HFF-Myc (cell line): ENCODE measurements at regions not wholly inside any gene's neighbourhood (a gene's known extent, or its start where the extent isn't known, plus 50 kb on each side); places are given as distances from the start of the nearest gene placed in this dataset.
"Not testable (repeated sequence)": the region's sequence is repeated elsewhere in the genome, so short reads cannot be mapped to it uniquely, and the experiment has no call there.

Experiments
- DNase-seq: peaks from one replicate; pipeline ENCODE4 v3.0.0-alpha.2; 2011; ENCODE audit warnings: low read depth; ENCODE audit errors: extremely low read depth
- H3K4me3 ChIP-seq: replicated peaks from 2 replicates; pipeline ENCODE4 v1.5.1; 2011; ENCODE audit warnings: low read depth, mild to moderate bottlenecking, control low read depth, low read length
- TF ChIP-seq, protein P1 (sequence below): IDR thresholded peaks from 2 replicates; pipeline ENCODE4 v1.5.1; 2012; ENCODE audit warnings: mild to moderate bottlenecking, low read depth, low read length, control low read depth; ENCODE audit errors: missing control alignments

DNA sequence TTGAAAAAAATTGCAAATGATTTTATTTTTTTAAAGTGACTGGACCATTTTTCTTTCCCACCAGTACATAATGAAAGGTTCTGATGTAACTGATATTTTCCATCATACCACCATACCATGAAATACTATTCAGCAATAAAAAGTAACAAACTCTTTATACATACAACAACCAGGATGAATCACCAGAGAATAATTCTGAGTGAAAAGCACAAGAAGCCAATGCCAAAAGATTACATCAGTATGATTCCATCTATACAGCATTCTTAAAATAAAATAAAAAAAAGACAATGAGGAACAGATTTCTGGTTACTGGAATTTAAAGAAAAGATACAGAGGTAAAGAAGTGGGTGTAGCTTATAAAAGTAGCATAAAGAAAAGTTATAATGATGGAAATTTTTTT is 423.7 kb upstream of the ST8SIA4 start:
- DNase-seq, result no peak
- H3K4me3 ChIP-seq, result no peak overlapping the region
- TF ChIP-seq, protein P1, sequence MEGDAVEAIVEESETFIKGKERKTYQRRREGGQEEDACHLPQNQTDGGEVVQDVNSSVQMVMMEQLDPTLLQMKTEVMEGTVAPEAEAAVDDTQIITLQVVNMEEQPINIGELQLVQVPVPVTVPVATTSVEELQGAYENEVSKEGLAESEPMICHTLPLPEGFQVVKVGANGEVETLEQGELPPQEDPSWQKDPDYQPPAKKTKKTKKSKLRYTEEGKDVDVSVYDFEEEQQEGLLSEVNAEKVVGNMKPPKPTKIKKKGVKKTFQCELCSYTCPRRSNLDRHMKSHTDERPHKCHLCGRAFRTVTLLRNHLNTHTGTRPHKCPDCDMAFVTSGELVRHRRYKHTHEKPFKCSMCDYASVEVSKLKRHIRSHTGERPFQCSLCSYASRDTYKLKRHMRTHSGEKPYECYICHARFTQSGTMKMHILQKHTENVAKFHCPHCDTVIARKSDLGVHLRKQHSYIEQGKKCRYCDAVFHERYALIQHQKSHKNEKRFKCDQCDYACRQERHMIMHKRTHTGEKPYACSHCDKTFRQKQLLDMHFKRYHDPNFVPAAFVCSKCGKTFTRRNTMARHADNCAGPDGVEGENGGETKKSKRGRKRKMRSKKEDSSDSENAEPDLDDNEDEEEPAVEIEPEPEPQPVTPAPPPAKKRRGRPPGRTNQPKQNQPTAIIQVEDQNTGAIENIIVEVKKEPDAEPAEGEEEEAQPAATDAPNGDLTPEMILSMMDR, result no peak

DNA sequence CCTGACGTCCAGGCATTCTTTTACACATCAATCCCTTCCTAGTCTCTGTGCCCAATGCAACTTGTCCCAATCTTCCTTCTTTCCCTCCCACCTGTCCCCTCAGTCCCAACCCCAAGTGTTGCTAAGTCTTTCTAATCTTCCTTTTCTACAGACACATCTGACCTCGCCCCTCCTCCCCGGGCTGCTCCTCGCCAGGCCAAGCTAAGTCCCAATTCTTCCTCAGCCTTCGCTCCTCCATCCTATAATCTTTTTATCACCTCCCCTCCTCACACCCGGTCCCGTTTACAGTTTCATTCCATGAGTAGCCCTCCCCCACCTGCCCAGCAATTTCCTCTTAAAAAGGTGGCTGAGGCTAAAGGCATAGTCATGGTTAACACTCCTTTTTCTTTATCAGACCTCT is 413.3 kb upstream of the ST8SIA4 start:
- DNase-seq, H3K4me3 ChIP-seq: not testable (repeated sequence)

DNA sequence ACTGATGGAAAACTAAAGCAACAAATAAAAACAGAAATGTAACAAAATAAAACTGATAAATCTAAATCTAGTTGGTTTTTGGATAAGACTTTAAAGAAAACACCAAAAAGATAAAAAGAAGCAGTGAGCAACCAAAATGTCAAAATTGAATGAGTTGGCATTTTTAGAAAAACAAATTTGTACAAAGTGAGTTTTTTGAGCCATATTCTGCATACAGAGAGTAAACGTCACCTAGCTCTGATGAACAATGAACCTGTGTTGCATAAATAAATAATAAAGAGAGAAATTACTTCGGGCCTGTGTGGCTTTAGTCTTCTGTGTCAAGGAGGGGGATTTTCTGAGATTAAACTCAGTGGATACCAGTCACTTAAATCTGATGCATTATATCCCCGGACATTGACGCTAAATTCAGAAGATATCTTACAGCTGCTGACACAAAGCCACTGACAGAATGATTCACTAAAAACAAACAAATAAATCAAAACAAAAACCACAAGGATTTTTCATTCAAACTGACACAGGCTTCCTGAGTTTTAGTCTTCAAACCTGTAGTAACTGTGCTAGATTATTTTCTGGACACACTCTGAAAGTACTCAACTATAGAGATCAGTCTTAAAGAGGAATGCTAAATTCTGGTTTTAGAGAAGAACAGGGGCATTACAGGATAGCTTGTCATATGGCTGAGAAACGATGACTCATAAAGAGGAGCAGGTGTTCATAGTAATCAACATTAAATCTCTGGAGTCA is 403.5 kb upstream of the ST8SIA4 start:
- H3K4me3 ChIP-seq, result no peak overlapping the region
- TF ChIP-seq, protein P1, result no peak
- DNase-seq, result no peak

DNA sequence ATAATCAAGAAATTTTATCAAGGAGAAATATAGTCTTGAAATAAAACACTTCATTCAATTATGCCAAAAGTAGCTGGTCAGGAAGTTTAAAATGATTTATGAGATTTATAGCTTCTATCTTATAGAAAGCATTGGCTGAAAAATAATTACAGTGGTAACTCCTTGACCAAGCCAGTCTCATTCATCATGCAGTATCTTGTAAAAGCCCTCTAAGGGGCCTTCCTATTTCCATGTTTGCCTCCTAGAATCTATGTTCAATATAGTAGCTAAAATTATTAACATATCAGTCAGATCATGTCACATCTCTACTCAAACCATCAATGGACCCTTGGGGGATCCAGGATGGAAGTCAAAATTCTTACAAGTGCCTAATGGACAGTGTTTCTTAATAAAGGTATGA is 393.4 kb upstream of the ST8SIA4 start:
- H3K4me3 ChIP-seq, result no peak overlapping the region
- TF ChIP-seq, protein P1, result no peak
- no peak for DNase-seq

DNA sequence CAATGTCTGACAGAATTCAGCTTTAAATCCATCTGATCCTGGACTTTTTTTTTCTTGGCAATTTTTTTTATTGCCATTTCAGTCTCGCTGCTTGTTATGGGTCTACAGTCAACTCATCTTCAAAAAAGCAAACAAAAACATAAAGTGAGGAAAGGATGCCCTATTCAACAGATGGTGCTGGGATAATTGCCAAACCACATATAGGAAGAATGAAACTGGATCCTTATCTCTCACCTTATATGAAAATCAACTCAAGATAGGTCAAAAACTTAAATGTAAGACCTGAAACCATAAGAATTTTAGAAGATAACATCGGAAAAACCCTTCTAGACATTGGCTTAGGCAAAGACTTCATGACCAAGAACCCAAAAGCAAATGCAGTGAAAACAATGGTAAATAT is 389.1 kb upstream of the ST8SIA4 start:
- DNase-seq, result no peak

DNA sequence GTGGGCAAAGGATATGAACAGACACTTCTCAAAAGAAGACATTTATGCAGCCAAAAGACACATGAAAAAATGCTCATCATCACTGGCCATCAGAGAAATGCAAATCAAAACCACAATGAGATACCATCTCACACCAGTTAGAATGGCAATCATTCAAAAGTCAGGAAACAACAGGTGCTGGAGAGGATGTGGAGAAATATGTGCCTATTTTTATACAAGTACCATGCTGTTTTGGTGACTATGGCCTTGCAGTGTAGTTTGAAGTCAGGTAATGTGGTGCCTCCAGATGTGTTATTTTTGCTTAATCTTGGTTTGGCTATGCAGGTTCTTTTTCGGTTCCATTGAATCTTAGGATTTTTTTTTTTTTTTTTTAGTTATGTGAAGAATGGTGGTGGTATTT is 387.7 kb upstream of the ST8SIA4 start:
- DNase-seq, result not testable (repeated sequence)

More for the DNA sequence above, 389.1 kb upstream of the ST8SIA4 start:
- TF ChIP-seq, protein P1, result no peak
- H3K4me3 ChIP-seq, result no peak overlapping the region

DNA sequence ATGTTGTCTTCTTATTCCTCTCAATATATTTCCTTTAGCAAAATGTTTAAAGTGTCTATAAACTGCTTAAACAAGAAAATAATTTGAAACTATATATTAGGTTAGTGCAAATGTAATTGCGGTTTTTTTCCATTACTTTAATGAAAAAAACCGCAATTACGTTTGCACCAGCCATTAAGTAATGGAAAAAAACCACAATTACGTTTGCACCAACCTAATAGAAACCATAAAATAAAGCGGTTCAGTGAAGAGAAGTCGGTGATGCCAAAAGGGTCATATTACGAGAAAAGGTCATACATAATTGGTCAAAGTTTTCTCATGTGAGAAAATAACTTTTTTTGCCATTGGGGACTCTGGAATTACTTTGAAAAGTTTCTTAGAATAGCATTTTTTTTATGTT is 385.6 kb upstream of the ST8SIA4 start:
- TF ChIP-seq, protein P1, result no peak
- DNase-seq, result no peak
- H3K4me3 ChIP-seq, result no peak overlapping the region

More for the DNA sequence above, 387.7 kb upstream of the ST8SIA4 start:
- not testable (repeated sequence) for H3K4me3 ChIP-seq

DNA sequence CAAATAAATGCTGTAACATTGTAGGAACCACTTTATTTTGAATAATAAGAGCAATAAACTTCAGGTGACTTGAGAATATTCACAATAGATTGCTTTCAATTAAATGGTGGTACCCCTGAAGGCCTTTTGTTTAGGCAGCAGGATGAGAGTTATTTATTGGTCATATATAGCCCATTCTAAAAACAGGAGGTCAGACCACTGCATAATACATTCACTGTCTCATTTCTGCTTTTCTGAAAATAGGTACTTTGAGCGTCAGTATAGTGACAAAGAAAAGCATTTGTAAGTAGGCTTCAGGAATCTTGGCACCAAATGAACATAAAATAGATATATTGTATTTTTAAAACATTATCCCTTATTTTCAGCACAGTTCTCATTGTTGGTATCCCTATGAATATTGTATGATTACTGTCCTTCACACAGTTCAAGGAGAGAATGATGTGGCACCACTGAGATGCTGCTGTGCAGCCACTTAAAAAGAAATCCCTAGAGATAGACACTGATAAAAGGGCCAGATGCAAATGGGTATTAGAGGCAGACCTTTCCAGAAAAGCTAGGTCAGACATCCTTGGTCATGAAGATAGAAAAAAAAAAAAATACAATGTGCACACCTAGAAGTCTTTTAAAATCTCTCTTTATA is 381.8 kb upstream of the ST8SIA4 start:
- TF ChIP-seq, protein P1, result no peak
- DNase-seq, result no peak

DNA sequence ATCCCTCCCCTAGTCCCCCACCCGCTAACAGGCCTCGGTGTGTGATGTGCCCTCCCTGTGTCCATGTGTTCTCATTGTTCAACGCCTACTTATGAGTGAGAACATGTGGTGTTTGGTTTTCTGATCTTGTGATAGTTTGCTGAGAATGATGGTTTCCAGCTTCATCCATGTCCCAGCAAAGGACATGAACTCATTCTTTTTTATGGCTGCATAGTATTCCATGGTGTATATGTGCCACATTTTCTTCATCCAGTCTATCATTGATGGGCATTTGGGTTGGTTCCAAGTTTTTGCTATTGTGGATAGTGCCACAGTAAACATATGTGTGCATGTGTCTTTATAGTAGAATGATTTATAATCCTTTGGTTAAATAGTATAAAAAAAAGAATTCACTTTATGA is 380.9 kb upstream of the ST8SIA4 start:
- not testable (repeated sequence) for DNase-seq, H3K4me3 ChIP-seq

More for the DNA sequence above, 381.8 kb upstream of the ST8SIA4 start:
- H3K4me3 ChIP-seq, result no peak overlapping the region
